HG02571 (cell line): ENCODE measurements at regions not wholly inside any gene's neighbourhood (a gene's known extent, or its start where the extent isn't known, plus 50 kb on each side); places are given as distances from the start of the nearest gene placed in this dataset.
"Not testable (repeated sequence)": the region's sequence is repeated elsewhere in the genome, so short reads cannot be mapped to it uniquely, and the experiment has no call there.

ENCODE experiments used
- ATAC-seq: cut with Tn5 transposase; IDR thresholded peaks from one replicate; pipeline ENCODE4 v1.9.1; 2021; ENCODE audit warnings: mild to moderate bottlenecking, moderate library complexity; ENCODE audit not compliant: unreplicated experiment

DNA sequence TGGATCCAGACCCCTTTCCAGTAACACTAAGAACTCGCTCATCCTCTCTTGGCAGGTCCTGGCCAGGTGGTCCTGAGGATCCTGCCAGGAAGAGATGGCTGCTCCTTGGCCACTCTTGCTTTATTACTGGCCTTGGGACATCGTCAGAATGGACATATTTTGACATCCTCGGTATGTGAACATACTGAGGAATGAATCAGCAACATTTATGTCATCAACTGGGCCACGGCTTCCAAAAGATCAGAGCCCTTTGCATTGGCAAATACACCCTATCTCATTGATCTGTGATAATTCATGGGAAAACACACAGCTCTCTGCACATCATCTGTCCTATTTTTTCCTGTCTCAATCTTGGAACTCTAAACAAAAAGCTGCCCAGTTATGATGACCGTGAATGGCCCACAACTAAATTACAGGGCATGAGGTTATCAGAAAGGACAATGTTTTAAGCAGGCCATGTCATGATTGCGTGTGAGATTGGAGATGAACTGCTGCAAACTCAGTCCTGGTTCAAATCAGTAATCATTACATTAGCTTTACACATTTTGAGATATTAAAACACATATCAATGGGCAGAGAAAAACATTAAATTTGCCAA lies 1325.8 kb downstream of the AACS start:
- ATAC-seq = no peak

- no peak for ATAC-seq
Observed at GRCh38 chr12:126396536-126396935, 1331.3 kb downstream of the AACS start.

DNA sequence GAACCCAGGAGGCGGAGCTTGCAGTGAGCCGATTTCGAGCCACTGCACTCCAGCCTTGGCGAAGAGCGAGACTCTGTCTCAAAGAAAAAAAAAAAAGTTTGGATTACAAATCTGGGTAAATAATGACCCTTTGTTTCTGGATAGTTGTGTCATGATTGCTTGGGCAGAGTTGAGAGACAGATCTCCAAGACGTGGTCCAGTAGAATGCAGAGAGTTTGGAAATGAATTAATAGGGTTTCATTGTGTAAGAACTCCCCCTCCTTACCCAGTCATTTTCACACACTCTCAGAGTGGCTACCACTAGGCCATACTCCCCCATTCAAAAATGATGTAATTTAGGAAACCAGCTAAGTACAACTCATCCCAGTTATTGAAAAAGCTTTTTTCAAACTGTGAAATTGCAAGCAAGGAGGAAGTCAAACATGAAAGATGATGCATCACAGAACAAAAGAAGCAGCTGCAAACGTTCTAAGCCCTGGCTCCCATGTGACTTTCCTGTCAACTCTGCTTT lies 1331.9 kb downstream of the AACS start:
- no peak for ATAC-seq

GRCh38 chr12:126397660-126398059 lies 1332.4 kb downstream of the AACS start:
- ATAC-seq = no peak

DNA sequence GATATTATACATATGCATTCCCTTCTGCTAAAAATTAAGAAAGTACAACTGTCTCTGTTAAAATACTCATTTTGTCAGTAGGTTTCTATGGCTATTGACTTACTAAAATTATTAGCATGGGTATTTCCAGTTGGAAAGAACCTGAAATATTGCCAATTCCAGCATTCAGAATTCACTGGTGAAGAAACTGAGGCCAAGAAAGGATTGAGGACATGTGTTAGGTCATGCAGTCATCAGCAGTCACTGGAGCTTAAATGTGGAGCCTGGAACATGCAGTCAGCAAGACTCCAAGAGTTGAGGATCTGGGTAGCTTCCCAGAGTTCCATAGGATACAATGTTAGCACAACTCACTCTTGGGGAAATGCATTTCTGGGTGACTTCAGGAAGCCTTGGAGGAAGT lies 1335.6 kb downstream of the AACS start:
- no peak for ATAC-seq

- ATAC-seq = no peak
Observed at GRCh38 chr12:126404293-126404881, 1339.2 kb downstream of the AACS start.

DNA sequence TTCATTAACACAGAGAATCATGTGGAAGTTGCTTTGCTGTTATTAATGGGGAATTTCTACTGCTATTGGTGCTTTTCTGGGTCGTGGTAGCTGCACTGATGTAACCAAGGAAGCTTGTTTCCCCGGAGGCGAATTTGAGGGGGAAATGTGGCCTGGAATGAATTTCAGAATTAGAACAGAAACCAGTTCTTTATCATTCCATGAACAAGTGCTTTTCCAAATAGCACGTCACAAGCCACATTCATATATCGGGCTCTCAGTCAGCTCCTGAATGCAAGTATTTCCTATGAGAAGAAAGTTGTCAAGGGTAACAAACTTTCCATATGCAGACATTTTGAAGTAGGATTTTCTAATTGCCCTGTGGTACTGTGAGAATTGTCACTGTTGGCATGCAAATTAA lies 1353.2 kb downstream of the AACS start:
- no peak for ATAC-seq

DNA sequence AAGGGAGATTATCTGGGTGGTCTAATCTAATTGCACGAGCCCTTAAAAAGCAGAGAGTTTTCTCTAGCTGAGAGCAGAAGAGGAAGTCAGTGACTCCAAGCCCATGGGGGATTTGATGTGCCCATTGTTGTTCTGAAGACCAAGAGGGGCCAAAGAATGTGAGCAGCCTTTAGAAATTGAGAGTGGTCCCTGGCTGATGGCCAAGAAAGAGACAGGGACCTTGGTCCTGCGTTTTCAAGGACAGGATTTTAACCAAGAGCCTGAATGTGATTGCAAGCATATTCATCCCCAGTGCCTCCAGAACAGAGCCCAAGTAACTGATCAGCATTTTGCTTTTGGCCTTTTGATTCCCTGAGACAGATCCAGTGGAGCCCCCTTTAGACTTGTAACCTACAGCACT lies 1353.9 kb downstream of the AACS start:
- no peak for ATAC-seq

- ATAC-seq = no peak
Observed at GRCh38 chr12:126424696-126425095, 1359.5 kb downstream of the AACS start.

- ATAC-seq = no peak
Observed at GRCh38 chr12:126425264-126425663, 1360.0 kb downstream of the AACS start.

DNA sequence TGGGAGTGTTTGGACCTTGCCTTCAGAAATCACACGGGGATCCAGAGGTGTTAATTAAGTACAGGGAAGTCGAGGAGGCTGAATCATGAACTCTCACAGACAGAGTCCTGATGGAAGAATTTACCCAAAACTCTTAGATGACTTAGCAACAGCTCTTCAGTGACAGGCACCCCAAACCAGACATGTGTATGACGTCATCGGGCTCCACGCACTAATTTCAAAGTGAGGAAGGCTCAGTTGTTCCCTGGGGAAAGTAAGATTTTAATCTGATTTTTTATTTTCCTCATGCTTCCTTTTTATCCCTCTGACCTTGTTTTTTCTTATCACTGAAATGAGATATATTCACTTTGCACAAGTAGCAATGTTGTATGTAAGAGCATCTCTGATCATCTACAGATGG lies 1363.5 kb downstream of the AACS start:
- ATAC-seq = no peak

- ATAC-seq = no peak
Observed at GRCh38 chr12:126430921-126431320, 1365.7 kb downstream of the AACS start.

DNA sequence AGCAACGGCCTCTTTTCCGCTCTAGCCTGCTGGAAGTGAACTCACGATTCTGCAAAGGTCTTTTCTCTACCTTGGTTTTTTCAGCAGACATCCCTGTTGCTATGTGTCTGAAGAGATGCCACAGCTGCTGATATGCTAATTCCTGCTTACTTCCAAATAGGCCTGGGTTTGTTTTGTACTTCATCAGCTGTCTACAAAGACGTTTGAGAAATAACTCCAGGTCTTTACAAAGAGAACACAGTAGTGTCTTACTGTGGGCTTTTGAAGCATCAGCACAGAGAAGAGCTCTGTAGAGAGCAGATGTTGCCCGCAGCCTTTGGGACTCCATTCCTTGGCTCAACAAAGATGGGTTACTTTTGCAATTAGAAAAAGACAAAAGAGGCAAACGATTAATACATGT lies 1366.5 kb downstream of the AACS start:
- ATAC-seq = no peak

- no peak for ATAC-seq
Observed at GRCh38 chr12:126432780-126433179, 1367.5 kb downstream of the AACS start.

DNA sequence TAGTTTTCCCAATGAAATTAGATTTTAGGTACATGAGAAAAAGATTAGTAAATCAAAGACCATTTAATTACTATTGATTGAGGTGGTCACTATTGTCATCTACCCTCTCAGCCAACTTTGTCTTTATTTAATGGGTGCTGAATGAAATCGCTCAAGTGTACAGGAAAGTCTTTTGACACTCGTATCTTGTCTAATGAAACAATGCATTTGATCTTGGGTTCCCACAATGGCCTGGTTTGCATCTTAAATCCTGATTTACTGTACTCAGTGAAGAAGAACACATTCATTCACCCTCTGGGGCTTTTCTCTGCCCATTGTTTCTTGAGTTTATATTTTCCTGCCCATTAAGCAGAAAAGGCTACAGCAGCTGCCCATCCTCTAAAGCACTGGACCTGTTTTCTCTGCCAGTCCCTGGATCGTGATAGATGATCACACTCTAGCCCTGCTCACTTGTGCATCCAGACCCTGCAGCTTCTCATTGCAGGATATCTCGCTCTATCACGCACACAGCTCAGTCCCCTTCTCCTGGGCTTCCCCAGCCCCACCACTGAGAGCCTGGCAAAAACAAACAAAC lies 1369.3 kb downstream of the AACS start:
- no peak for ATAC-seq

DNA sequence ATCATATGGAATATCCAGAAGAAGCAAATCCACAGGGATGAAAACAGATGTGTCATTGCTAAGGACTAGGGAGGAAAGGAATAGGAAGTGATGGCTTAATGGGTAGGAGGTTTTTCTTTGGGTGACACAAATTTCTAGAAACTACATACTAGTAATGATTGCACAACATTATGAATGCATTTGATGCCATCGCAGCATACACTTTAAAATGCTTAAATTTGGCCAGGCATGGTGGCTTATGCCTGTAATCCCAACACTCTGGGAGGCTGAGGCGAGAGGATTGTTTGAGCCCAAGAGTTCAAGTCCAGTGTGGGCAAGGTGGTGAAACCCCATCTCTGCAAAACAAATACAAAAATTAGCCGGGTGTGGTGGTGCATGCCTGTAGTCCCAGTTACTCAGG lies 1370.8 kb downstream of the AACS start:
- no peak for ATAC-seq

DNA sequence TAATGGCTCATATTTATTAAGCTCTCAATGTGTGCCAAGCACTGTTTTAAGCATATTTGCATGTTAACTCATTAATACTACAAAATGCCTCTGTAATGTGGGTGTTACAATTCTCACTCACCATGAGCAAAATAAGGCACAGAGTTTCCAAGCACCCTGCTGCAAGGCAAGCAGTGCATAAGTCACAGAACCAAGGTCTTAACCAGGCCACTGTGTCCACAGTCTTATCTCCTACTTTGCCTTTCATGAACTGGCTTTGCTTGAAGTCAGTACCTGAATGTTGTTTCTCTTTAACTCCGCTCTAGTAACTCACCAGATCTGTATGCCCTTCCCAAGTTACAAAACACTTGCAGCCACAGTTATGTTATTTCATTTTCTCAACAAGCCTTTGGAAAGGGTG lies 1372.7 kb downstream of the AACS start:
- no peak for ATAC-seq

DNA sequence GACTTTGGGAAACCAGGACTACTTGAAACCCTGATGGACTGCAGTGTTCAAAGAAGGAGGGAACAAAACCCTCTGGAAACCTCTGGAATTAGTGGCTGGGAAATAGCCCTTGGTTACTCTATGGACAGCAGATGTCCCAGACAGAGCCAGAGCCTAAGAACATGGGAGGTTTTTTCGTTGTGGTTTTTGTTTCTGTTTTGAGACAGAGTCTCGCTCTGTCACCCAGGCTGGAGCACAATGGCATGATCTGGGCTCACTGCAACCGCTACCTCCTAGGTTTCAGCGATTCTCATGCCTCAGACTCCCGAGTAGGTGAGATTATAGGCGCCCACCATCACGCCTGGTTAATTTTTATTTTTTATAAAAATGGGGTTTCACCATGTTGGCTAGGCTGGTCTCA lies 1378.7 kb downstream of the AACS start:
- ATAC-seq = no peak

DNA sequence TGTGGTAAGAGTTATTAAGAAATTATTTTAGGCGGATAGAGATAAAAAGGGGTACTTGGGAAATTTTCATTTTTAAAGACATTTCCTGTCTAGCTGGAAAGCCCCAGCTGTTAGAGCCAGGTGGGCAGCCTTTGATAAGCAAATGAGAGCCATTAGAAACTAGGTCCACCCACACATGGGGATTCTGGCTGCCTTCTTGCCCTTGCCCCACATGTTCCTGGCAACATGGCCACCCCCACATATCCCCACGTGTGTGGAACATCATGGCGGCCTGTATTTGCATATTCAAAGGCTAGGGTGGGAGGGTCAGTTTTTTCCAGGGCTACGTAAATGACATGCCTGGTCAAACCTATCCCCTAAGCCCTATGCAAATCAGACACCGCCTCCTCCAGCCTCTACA lies 1382.1 kb downstream of the AACS start:
- ATAC-seq = no peak

DNA sequence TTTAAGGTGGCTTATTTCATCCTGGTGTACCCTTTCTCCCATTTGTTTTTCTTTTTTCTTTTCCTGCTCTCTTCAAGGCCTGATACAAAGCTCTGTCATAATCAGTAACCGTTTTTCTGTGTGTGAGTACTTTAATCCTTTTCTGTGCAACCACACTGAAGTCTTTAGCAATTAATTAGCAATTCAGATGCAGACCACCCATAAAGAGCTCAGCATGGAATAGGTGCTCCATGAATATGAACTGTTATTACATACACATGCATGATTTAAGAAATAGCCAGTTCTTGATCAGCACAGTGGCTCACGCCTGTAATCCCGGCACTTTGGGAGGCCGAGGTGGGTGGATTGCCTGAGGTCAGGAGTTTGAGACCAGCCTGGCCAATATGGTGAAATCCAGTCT lies 1386.6 kb downstream of the AACS start:
- ATAC-seq = no peak

GRCh38 chr12:126452686-126453085 lies 1387.5 kb downstream of the AACS start:
- not testable (repeated sequence) for ATAC-seq

DNA sequence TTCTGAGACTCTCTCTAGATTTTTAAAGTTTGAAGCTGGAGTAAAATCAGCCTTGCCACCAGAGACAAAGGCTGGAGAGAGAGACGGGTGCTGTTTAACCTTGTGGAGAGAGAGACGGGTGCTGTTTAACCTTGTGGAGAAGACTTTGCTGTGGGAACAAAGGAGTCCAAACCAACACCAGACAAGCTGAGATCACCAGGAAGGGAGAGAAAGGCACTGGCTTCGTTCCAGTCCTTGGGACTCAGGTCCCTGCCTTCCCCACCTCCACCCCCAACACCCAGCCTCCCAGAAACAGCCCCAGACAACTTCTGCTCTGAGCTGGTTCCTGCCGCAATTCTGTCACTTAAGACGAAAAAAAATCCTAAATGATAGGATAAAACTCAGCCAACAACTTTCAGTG lies 1389.3 kb downstream of the AACS start:
- ATAC-seq = no peak

DNA sequence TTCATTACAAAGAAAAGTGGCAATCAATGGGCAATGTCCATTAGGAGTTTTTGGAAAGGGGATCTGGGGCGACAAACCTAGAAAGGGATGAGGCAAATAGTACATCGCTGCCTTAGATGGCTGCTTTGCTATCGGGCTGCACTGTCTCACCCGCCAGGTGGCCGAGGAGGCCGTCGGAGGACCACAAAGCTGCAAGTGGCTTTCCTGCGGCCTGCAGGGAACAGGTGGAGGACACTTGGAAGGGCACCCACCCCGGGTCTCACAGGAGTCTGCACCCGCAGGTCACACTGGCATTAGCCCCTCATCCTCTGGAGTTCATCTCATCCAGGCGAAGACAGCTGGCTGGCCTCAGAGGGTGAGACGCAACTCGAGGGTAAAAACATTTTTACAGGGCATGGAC lies 1392.5 kb downstream of the AACS start:
- no peak for ATAC-seq
